Dendritic cell treated with granulocyte-macrophage colony-stimulating factor and Interleukin-4, amounts not matched to agents 40 ng/mL and 50 ng/mL, for 4 days (primary cell): ENCODE measurements at regions not wholly inside any gene's neighbourhood (a gene's known extent, or its start where the extent isn't known, plus 50 kb on each side); places are given as distances from the start of the nearest gene placed in this dataset.

Experiments used
- H3K27ac Mint-ChIP-seq: one replicate; pipeline ENCODE4 v1.8.0; 2022; ENCODE audit warnings: mild to moderate bottlenecking, mixed read lengths
- H3K27me3 Mint-ChIP-seq: one replicate; pipeline ENCODE4 v1.8.0; 2022; ENCODE audit warnings: mild to moderate bottlenecking, mixed read lengths
- H3K36me3 Mint-ChIP-seq: one replicate; pipeline ENCODE4 v1.8.0; 2022; ENCODE audit warnings: low read depth, mixed read lengths
- H3K4me1 Mint-ChIP-seq: one replicate; pipeline ENCODE4 v1.8.0; 2022; ENCODE audit warnings: low read depth, mixed read lengths
- H3K4me3 Mint-ChIP-seq: one replicate; pipeline ENCODE4 v1.8.0; 2022; ENCODE audit warnings: mild to moderate bottlenecking, moderate library complexity, mixed read lengths
- H3K9me3 Mint-ChIP-seq: one replicate; pipeline ENCODE4 v1.8.0; 2022; ENCODE audit warnings: mixed read lengths
- intact Hi-C: fragments of 100-400 bp; cut with micrococcal nuclease; formaldehyde crosslinking; loops from one replicate; pipeline ENCODE4 v1.15.0; 2022

- intact Hi-C loops = no loop called here
- Mint-ChIP-seq H3K27ac (no peak overlapping the region), H3K4me1 (no peaks in the 10 kb centered on the region), H3K4me3 (no peak overlapping the region), H3K27me3 (no peaks in the 10 kb centered on the region), H3K36me3 (no peaks in the 10 kb centered on the region), H3K9me3 (no peaks in the 10 kb centered on the region)
These were observed 248.0 kb downstream of the DRD1 start for GRCh38 chr5:175195698-175196656.

- Mint-ChIP-seq H3K27ac (no peak overlapping the region), H3K9me3 (no peaks in the 10 kb centered on the region), H3K4me1 (no peaks in the 10 kb centered on the region), H3K36me3 (no peaks in the 10 kb centered on the region), H3K4me3 (no peak overlapping the region), H3K27me3 (no peaks in the 10 kb centered on the region)
- intact Hi-C loops = no loop called here
These were observed 262.7 kb downstream of the DRD1 start for GRCh38 chr5:175181331-175181730.

GRCh38 chr5:175170899-175171298 is 273.1 kb downstream of the DRD1 start:
- Mint-ChIP-seq H3K4me3 (no peak overlapping the region), H3K27me3 (no peaks in the 10 kb centered on the region), H3K36me3 (no peaks in the 10 kb centered on the region), H3K27ac (no peak overlapping the region), H3K4me1 (no peaks in the 10 kb centered on the region), H3K9me3 (no peaks in the 10 kb centered on the region)
- intact Hi-C loops = no loop called here

- Mint-ChIP-seq H3K4me1 (no peaks in the 10 kb centered on the region), H3K9me3 (no peaks in the 10 kb centered on the region), H3K4me3 (no peak overlapping the region), H3K36me3 (no peaks in the 10 kb centered on the region), H3K27ac (no peak overlapping the region), H3K27me3 (no peaks in the 10 kb centered on the region)
- intact Hi-C loops = no loop called here
These were observed 275.0 kb downstream of the DRD1 start for GRCh38 chr5:175168882-175169507.

GRCh38 chr5:175166026-175166425 is 278.0 kb downstream of the DRD1 start:
- Mint-ChIP-seq H3K36me3 (no peaks in the 10 kb centered on the region), H3K4me1 (no peaks in the 10 kb centered on the region), H3K27me3 (no peaks in the 10 kb centered on the region), H3K4me3 (no peak overlapping the region), H3K27ac (no peak overlapping the region), H3K9me3 (no peaks in the 10 kb centered on the region)
- intact Hi-C loops = no loop called here

GRCh38 chr5:175163586-175164275 is 280.3 kb downstream of the DRD1 start:
- Mint-ChIP-seq H3K36me3 (no peaks in the 10 kb centered on the region), H3K4me1 (no peaks in the 10 kb centered on the region), H3K27ac (no peak overlapping the region), H3K4me3 (no peak overlapping the region), H3K27me3 (no peaks in the 10 kb centered on the region), H3K9me3 (no peaks in the 10 kb centered on the region)
- intact Hi-C loops = no loop called here

GRCh38 chr5:175162036-175162435 is 281.9 kb downstream of the DRD1 start:
- no peak overlapping the region for H3K4me3 Mint-ChIP-seq
- H3K4me1 Mint-ChIP-seq = no peaks in the 10 kb centered on the region
- H3K36me3 Mint-ChIP-seq = no peaks in the 10 kb centered on the region
- H3K27me3 Mint-ChIP-seq = no peaks in the 10 kb centered on the region
- H3K27ac Mint-ChIP-seq = no peak overlapping the region
- no peaks in the 10 kb centered on the region for H3K9me3 Mint-ChIP-seq
- intact Hi-C loops = no loop called here

- Mint-ChIP-seq H3K9me3 (no peaks in the 10 kb centered on the region), H3K4me3 (no peak overlapping the region)
- intact Hi-C loops = no loop called here
These were observed 284.0 kb downstream of the DRD1 start for GRCh38 chr5:175159956-175160355.

GRCh38 chr5:175148636-175149172 is 295.3 kb downstream of the DRD1 start:
- Mint-ChIP-seq H3K27ac (no peak overlapping the region), H3K36me3 (no peaks in the 10 kb centered on the region), H3K27me3 (no peaks in the 10 kb centered on the region), H3K4me3 (no peak overlapping the region), H3K4me1 (no peaks in the 10 kb centered on the region), H3K9me3 (peaks cover 52% of the 10 kb centered on the region)
- intact Hi-C loops = no loop called here

More at GRCh38 chr5:175159956-175160355, 284.0 kb downstream of the DRD1 start:
- Mint-ChIP-seq H3K27me3 (no peaks in the 10 kb centered on the region), H3K4me1 (no peaks in the 10 kb centered on the region), H3K36me3 (no peaks in the 10 kb centered on the region), H3K27ac (no peak overlapping the region)

- Mint-ChIP-seq H3K4me1 (no peaks in the 10 kb centered on the region), H3K4me3 (no peak overlapping the region), H3K9me3 (peaks cover 55% of the 10 kb centered on the region), H3K27me3 (no peaks in the 10 kb centered on the region), H3K36me3 (no peaks in the 10 kb centered on the region), H3K27ac (no peak overlapping the region)
- intact Hi-C loops = no loop called here
These were observed 297.2 kb downstream of the DRD1 start for GRCh38 chr5:175146733-175147132.

- Mint-ChIP-seq H3K27me3 (no peaks in the 10 kb centered on the region), H3K27ac (no peak overlapping the region), H3K4me1 (no peaks in the 10 kb centered on the region), H3K36me3 (no peaks in the 10 kb centered on the region), H3K4me3 (no peak overlapping the region), H3K9me3 (peaks cover 56% of the 10 kb centered on the region)
- intact Hi-C loops = no loop called here
These were observed 302.6 kb downstream of the DRD1 start for GRCh38 chr5:175141421-175141820.

- peaks cover 18% of the 10 kb centered on the region for H3K9me3 Mint-ChIP-seq
- H3K4me1 Mint-ChIP-seq = no peaks in the 10 kb centered on the region
- intact Hi-C loops = no loop called here
- no peak overlapping the region for H3K4me3 Mint-ChIP-seq
- no peaks in the 10 kb centered on the region for H3K27me3 Mint-ChIP-seq
- H3K27ac Mint-ChIP-seq = no peak overlapping the region
- no peaks in the 10 kb centered on the region for H3K36me3 Mint-ChIP-seq
These were observed 310.8 kb downstream of the DRD1 start for GRCh38 chr5:175133185-175133584.

GRCh38 chr5:175131432-175131831 is 312.6 kb downstream of the DRD1 start:
- intact Hi-C loops = no loop called here
- Mint-ChIP-seq H3K27ac (no peak overlapping the region), H3K4me3 (no peak overlapping the region), H3K4me1 (no peaks in the 10 kb centered on the region), H3K9me3 (peaks cover 13% of the 10 kb centered on the region), H3K27me3 (no peaks in the 10 kb centered on the region), H3K36me3 (no peaks in the 10 kb centered on the region)

GRCh38 chr5:175129619-175130018 is 314.4 kb downstream of the DRD1 start:
- Mint-ChIP-seq H3K9me3 (no peaks in the 10 kb centered on the region), H3K27ac (no peak overlapping the region), H3K27me3 (no peaks in the 10 kb centered on the region), H3K36me3 (no peaks in the 10 kb centered on the region), H3K4me3 (no peak overlapping the region), H3K4me1 (no peaks in the 10 kb centered on the region)
- intact Hi-C loops = no loop called here
